ENCODE measurements at regions not wholly inside any gene's neighbourhood (a gene's known extent, or its start where the extent isn't known, plus 50 kb on each side); places are given as distances from the start of the nearest gene placed in this dataset.
"Not testable (repeated sequence)": the region's sequence is repeated elsewhere in the genome, so short reads cannot be mapped to it uniquely, and the experiment has no call there.

GRCh38 chr2:176969642-176970359 lies 242.8 kb upstream of the HNRNPA3 start:
- no peak for DNase-seq (ENCODE audit: low spot score)

GRCh38 chr2:176976736-176977685 lies 235.6 kb upstream of the HNRNPA3 start:
- DNase-seq (ENCODE audit: low spot score), result no peak

DNA sequence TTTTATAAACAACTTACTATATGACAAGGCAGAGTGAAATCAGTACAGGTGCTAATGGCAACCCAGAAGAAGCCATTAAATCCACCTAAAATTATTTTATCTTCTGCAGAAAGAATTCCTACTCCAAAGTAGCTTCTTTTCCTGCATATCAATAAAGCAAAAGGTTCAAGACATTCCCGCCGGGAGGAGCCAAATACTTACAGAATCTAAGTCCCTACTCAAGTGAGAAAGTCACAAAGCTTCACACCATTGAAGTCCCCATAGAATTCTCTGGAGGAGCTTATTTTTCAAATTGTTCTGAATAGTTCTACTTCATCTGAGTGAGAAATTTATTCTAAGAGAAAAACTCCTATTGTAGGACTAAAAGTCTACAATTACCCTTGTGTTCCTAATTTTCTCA lies 233.7 kb upstream of the HNRNPA3 start:
- DNase-seq (ENCODE audit: low spot score), result no peak

DNA sequence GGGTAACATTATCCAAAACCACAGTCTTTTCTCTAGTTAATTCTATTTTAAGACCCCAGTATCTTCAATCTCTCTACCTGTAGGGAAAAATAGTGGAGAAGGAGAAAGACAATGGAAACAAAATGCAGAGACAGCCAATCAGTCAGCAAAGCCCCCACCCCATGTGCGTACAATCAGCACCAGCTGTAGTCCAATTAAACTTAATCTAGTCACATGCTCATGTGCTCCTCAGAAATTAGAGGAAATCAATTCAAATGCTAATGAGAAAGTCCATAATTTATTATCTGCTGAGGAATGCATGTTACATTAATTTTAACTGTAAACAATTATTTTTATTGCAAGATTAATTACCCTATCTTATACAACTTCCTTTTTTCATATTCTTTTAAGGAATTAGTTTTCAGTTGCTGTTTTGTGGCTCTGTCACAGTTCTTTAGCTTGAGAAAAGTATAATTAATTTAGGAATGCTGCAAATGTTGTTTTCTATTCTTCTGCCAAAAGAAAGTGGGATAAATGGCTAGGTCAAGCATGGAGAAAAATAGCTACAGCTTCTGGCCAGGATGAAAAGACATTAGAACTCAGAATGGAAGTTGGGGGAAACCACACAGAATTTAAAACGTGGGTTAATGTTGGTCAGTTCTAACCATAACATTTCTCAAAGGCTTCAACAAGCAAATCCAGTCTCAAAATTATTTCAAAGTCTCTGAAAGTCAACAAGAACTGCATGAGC lies 232.4 kb upstream of the HNRNPA3 start:
- no peak for DNase-seq (ENCODE audit: low spot score)

DNA sequence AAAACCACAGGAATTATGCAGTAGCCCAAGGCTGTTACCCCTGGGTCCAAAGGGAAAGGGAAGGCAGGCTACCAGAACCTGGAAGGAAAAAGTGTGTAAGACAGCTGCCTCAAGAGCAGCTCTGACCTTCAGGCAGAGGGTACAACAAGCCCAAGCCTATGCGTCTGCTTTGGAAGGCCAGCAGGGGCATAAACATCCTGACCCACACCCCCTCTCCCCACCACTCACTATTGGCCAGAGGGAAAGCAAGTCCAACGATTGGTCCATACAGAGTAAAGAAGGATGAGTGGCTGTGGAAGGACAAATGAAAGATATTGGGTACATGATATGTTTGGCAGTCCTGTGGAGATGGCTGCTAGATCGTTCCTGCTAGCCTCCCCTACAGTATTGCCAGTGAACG lies 227.6 kb upstream of the HNRNPA3 start:
- no peak for DNase-seq (ENCODE audit: low spot score)

DNA sequence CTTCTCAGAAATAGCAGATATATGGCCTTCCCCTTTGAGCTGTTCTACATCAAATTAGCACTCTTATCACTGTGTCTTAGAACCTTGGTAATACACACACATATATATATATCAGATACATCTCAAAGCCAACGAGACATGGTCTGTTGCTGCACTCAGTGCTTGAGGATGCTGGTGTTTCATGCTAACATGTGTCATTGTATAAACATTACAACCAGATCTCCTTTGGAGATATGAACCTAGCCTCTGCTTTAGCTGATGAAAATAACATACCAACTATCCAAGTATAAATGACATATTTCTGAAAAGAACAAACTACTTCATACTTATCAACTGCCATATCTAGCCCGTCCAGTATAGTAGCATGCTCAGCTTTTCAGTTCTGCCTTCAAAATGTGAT lies 226.7 kb upstream of the HNRNPA3 start:
- no peak for DNase-seq (ENCODE audit: low spot score)

DNA sequence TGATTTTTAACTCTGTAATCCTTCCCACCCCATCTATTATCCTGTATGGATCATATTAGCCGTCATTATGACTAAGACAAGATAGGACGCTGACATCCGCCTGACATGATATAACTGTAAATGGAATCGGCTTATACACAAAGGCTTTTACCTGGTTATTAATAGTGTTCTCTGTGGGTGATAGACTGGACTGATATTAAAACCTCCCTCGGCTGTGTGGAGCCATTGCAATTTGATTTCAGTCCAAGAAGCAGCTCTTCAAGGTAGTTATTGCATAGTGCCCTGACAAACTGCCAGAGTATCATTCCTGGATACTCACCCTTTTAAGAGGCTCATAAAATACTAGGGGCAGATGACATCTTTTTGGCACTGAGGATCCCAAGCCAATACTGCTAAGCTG lies 226.1 kb upstream of the HNRNPA3 start:
- DNase-seq (ENCODE audit: low spot score), result no peak

DNA sequence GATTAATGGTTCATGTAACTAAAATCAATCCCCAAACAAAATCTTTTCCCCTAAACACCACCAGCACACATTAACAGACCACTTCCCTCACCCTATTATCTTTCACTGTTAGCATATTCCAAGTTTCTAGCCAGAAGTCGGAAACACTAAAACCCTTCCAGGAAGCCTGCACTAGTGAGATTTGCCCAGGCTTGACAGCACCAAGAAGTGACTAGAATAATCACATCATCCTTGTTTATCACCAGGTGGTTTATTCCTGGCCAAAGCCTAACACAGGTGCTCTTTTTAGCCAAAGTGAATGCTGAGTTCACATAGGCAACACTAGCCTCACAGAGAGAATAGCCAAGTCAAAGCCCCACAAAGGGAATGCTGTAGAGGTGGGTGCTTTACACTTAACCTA lies 221.2 kb upstream of the HNRNPA3 start:
- DNase-seq (ENCODE audit: low spot score), result no peak

DNA sequence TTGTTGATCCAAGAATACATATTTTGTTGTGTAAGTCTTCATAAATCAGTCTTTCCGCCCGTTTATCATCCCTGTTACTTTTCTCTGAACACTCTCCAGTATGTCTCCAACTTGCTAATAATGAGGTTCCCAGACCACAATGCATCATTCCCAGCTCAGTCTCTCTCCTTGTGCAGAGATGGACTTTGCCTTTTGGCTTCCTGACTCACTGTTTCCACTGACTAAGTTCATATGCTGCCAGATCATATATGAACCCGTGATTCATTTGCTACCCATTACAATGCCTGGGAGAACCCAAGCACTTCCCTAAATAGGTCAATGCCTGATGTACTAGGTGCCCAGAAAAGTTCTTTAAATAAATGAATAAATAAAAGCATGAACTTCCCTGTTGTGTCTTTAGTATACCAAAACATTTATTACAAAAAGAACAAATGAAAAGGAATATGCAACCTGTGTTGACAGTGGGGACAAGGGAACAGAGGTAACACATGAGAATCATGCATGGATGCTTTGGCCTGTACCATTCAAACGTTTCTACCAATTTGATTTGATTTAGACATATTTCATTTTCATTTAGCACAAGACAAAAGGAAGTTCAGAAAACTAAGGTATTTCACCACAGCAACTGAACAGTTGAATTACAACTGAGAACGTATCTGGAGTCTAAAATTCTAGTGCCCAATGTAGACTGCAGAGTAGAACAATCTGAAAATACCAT lies 215.4 kb upstream of the HNRNPA3 start:
- DNase-seq (ENCODE audit: low spot score), result no peak

DNA sequence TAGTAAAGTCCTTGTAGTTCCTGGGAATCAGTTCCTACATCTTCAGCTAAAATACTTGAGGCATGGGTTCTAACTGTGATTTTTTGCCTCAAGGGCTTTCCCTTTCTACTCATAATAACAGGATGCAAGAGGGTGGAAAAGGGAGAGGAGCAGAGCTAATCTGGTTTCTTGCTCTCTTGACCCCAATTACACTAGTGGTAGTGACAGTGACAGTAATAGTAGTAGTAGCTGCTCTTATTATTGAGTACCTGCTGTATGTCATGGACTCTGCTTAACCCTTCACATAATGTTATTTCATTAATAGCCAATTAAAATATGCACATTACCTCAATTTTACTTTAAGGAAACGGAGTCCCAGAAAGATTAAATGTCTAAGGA lies 214.8 kb upstream of the HNRNPA3 start:
- no peak for DNase-seq (ENCODE audit: low spot score)

DNA sequence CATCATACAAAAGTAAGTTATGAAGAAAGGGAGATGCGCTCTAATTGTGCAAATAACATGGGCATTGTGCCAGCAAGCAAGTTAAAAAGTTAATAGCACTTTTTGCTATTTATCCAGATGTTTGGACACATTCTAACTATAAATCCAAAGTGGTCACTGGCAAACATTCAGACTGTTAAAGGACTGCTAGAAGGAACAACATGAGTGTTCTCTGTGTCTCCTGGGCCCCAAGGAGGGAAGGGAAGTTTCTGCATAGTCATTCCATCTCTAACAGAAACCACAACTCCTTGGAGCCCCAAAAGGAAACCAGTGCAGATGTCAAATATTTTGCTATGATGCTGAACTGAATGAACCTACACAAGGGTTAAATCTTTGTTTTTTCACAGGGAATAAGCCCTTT lies 213.3 kb upstream of the HNRNPA3 start:
- no peak for DNase-seq (ENCODE audit: low spot score)

DNA sequence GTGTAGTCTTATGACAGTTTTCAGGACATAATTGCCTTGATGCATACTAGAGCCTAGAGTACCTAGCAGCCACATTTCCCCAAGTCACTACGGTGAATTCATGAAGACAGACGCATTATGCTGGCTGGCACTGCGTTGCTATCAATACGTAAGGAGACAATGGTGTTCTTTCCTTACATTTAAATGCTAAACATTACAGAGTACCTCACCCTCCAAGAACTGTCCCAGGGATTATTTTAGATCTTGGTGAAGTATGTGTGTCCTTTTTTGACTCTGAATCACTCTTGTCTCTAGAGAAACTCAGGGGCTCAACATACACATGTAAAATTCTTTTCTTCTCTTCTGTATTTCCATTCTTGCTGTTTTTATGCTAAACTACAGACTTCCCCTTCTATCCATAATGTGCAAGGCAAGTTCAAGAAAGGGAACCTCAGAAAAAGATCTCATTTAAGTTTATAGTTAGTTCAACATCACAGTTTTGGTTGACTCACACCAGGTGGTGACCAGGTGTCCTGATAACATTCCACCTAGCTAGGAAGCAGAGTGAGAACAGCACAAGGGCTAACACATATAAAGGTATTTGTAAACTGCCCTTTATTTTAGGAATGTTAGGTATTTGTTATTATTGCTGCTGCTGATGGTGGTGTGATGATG lies 212.4 kb upstream of the HNRNPA3 start:
- DNase-seq (ENCODE audit: low spot score), result no peak

DNA sequence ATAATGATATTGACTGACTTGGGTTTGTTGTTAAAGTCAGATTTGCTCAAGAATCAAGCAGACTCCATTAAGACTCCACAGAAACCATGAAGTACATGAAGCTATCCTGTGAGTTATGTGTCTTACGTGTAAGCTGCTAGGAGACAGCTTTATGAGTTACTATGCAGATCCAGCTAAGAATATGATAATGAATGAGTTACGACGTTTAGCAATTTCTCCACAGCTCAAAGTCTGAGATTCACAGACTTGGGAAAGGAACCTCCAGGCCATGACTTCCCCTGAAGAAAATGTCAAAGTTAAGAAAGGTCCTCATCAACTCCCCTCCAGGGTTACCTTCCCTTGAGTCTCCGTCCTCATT lies 211.9 kb upstream of the HNRNPA3 start:
- no peak for DNase-seq (ENCODE audit: low spot score)

DNA sequence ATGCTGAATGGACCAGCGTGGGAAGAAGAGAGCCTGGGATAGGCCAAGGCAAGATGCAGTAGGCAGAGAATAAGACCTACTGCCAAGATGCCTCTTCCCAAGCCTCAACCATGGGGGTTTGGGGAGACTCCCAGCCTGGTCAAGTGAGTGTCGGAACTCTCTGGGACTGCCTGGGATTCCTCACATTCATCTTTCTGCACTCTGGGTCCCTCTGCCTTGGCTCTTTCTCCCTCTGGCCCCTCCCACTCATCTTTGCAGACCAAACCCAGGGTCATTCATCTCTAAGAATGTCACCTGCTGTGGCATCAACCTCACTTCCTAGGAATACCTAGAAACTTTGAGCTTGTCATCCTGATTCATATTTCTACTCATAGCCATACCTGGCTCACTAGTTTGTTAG lies 211.3 kb upstream of the HNRNPA3 start:
- DNase-seq (ENCODE audit: low spot score), result no peak

GRCh38 chr2:177002983-177003382 lies 209.6 kb upstream of the HNRNPA3 start:
- DNase-seq (ENCODE audit: low spot score), result no peak

- not testable (repeated sequence) for DNase-seq (ENCODE audit: low spot score)
Observed at GRCh38 chr2:177007726-177008125, 204.9 kb upstream of the HNRNPA3 start.

DNA sequence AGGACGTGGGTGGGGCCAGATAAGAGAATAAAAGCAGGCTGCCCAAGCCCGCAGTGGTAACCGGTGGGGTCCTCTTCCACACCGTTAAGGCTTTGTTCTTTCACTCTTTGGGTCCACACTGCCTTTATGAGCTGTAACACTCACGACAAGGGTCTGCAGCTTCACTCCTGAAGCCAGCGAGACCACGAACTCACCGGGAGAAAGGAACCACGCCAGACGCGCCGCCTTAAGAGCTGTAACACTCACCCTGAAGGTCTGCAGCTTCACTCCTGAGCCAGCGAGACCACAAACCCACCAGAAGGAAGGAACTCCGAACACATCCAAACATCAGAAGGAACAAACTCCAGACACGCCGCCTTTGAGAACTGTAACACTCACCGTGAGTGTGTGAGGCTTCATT lies 203.9 kb upstream of the HNRNPA3 start:
- DNase-seq (ENCODE audit: low spot score), result not testable (repeated sequence)

GRCh38 chr2:177010146-177010545 lies 202.4 kb upstream of the HNRNPA3 start:
- DNase-seq (ENCODE audit: low spot score), result no peak

DNA sequence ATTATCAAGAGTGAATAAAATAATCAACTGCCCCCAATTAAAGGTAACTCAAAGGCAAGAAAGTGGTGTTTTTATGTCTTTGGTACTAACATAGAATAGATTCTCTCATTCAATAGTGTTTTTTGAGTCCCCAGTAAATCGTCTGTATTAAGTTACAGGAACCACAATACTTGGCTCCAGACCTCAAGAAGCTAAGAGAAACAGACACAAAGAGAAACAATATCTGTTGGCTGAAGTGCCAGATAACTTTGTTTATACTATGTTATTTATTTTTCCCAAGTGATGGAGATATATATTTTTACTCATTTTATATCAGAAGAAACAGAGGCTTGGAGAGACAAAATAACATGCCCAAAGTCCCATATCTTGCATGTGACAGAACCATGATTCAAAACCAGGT lies 201.7 kb upstream of the HNRNPA3 start:
- DNase-seq (ENCODE audit: low spot score), result no peak

GRCh38 chr2:177014946-177015345 lies 197.6 kb upstream of the HNRNPA3 start:
- DNase-seq (ENCODE audit: low spot score), result no peak

GRCh38 chr2:177015356-177015923 lies 197.2 kb upstream of the HNRNPA3 start:
- no peak for DNase-seq (ENCODE audit: low spot score)
